ENCODE measurements at regions not wholly inside any gene's neighbourhood (a gene's known extent, or its start where the extent isn't known, plus 50 kb on each side); places are given as distances from the start of the nearest gene placed in this dataset.
A peak's percentile ranks its signal among the peaks of the same experiment; 100 is the strongest.

DNA sequence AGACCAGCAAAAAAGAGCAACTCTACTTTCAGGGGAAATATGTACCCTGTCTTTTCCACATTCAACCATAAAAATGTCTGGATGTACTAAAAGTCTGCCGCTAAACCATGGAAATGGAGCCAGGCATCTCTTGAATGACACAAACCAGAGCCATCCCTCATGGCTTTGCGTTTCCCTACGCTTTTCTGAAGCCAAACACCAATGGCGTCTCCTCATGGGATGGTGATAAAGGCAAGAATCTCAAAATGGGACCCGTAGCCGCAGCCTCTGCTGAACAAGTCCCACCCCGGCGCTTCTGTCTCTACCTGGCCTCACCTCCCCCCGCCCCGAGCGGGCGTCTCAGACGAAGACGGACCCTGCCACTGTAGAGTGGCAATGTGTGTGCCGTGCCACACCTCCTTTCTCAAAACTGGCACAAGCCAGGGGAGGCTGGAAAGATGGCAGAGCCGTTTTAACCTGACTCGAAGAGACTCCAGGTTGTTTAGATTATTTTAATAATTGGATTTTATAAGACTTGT lies 80.3 kb upstream of the AFDN start:
- TF ChIP-seq, protein P1, sequence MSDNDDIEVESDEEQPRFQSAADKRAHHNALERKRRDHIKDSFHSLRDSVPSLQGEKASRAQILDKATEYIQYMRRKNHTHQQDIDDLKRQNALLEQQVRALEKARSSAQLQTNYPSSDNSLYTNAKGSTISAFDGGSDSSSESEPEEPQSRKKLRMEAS (IDR thresholded peaks at IDR 0.05): no peak

DNA sequence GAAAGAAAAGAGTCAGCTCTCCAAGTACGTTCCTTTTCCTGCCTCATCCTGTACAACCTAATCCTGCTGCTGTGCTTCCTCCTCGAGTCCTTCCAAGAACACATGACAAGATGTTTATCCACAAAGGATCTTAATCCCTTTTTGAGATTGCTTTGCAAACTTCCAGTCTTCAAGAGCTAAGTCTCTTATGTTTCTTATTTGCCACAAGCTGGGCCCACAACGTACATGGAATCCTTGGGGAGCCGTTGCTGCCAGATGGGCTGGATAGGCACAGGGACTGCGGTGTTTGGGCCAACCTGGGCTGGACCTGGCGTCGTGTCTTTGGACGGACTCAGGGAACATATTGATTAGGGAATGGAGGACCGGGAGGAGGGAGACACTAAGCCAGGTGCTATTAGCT lies 79.7 kb upstream of the AFDN start:
- no peak for TF ChIP-seq FOXM1 (IDR thresholded peaks at IDR 0.05; ENCODE audit: borderline replicate concordance, low read depth)
- TF ChIP-seq EP300 (IDR thresholded peaks at IDR 0.05; ENCODE audit: borderline replicate concordance): no peak

DNA sequence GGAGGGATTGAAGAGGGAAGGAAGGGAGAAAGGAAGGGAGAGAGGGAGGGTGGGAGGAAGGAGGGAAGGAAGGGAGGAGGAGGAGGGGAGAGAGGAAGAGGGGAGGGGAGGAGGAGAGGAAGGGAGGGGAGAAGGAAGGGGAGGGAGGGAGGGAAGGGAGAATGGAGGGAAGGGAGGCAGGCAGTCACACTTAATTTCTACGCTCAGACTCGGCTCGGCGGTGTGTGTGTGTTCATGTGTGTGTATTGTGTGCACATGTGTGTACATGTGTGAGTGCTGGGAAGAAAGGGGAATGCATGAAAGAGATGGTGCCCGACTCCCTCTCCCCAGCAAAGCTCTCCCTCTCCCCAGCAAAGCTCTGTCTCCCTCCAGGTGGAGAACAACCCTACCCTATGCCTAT lies 79.1 kb upstream of the AFDN start:
- no peak for TF ChIP-seq FOXM1 (IDR thresholded peaks at IDR 0.05; ENCODE audit: borderline replicate concordance, low read depth)
- no peak for TF ChIP-seq CEBPB (IDR thresholded peaks at IDR 0.05)
- TF ChIP-seq EP300 (IDR thresholded peaks at IDR 0.05; ENCODE audit: borderline replicate concordance): no peak
- TF ChIP-seq RAD21 (IDR thresholded peaks at IDR 0.05; ENCODE audit: low read depth): no peak
- no peak for TF ChIP-seq YY1 (IDR thresholded peaks at IDR 0.05; ENCODE audit: low read depth)
- TF ChIP-seq, protein P1 (IDR thresholded peaks at IDR 0.05): no peak

DNA sequence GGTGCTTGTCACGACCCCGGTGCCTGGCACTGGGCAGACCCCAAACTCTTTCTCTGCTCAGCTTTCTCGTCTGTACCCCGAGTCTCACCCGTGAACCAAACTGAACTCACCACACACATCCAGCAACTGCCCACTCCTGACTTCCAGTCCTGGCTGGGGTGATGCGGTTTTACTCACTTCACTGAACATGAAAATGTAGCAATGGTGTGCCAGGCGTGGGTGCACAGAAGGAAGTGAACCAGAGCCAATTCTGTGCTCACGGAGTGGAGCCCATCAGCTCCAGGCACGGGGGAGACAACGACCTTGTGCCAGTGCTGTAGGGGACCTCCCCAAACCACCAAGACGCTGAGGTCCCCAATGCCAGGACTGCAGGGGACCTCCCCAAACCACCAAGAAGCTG lies 78.7 kb upstream of the AFDN start:
- no peak for TF ChIP-seq CEBPB (IDR thresholded peaks at IDR 0.05)

DNA sequence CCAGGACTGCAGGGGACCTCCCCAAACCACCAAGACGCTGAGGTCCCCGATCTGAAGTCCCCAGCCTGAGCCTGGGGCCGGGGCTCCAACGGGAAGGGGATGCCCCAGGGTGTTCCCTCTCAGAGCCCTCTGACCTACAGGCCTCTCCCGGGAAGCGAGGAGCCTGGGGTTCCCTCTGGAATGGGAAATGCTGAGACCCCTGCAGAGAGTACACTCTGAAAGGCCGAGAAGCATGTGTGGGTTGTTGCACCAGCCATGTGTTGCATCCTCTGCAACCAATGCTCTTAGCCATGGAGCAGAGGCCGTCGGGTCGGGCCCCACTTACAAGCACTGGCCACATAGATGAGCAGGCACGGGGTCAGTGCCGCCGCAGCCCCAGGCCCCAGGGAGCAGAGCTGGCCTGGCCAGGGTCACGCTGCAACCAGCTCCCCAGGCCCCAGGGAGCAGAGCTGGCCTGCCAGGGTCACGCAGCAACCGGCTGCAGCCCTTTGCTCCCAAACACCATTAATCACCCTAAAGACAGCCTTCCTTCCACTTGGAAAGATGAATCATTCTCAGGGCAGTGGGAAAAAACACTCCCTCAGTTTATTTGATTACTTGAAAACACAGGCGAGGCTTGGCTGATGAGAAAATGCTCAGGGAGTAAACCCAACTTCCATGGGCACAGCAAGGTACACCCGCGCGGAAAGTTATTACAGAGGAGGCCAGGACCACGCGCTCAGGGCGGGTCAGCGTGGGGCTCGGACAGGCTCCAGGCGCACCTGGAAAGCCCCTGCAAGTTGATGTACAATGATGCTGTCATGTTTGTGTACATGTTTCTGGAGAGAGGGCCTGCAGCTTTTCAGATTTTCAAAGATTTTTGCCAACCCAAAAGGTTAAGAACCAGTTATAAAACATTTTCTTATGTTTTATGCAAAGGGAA lies 78.0 kb upstream of the AFDN start:
- TF ChIP-seq EGR1 (IDR thresholded peaks at IDR 0.05): no peak

DNA sequence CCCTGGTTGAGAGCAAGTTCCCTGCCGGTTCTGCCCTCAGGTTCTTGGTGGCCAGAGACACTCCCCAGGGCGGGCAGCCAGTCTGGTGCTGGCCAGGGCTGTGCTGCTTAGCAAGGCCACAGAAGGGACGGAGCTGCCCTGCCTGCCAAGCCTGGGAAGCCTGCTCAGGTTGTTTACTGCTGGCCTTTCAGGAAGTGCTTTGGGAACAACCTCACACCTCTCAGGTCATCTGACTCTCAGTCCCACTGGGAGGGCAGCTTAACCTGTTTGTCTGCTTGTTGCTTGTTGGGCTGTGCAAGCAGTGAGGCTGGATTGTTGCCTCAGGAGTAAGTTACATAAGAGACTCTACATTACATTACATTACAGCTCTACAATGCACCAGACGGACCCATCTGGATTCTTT lies 75.8 kb upstream of the AFDN start:
- no peak for TF ChIP-seq YY1 (IDR thresholded peaks at IDR 0.05; ENCODE audit: low read depth)
- TF ChIP-seq CREB1 (IDR thresholded peaks at IDR 0.05; ENCODE audit: low read depth): no peak
- TF ChIP-seq, protein P1 (IDR thresholded peaks at IDR 0.05): peak; percentile 93
- TF ChIP-seq, protein P2, sequence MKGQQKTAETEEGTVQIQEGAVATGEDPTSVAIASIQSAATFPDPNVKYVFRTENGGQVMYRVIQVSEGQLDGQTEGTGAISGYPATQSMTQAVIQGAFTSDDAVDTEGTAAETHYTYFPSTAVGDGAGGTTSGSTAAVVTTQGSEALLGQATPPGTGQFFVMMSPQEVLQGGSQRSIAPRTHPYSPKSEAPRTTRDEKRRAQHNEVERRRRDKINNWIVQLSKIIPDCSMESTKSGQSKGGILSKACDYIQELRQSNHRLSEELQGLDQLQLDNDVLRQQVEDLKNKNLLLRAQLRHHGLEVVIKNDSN (IDR thresholded peaks at IDR 0.05): peak; percentile 90
- no peak for TF ChIP-seq TAF1 (IDR thresholded peaks at IDR 0.05; ENCODE audit: low read depth)
- TF ChIP-seq EP300 (IDR thresholded peaks at IDR 0.05; ENCODE audit: borderline replicate concordance): peak; percentile 39; the same call in 1 of the 2 replicates
- TF ChIP-seq NFIC (IDR thresholded peaks at IDR 0.05): 0 out of 2 replicates have a peak, but pooled peaks have one; percentile 47
- TF ChIP-seq RAD21 (IDR thresholded peaks at IDR 0.05; ENCODE audit: low read depth): peak; percentile 17; the same call in 1 of the 2 replicates
- peak; percentile 41; the same call in 1 of the 2 replicates for TF ChIP-seq TCF12 (IDR thresholded peaks at IDR 0.05; ENCODE audit: low read depth)
- peak; percentile 23; the same call in 1 of the 2 replicates for TF ChIP-seq TEAD4 (IDR thresholded peaks at IDR 0.05)
- TF ChIP-seq CEBPB (IDR thresholded peaks at IDR 0.05): peak; percentile 62

DNA sequence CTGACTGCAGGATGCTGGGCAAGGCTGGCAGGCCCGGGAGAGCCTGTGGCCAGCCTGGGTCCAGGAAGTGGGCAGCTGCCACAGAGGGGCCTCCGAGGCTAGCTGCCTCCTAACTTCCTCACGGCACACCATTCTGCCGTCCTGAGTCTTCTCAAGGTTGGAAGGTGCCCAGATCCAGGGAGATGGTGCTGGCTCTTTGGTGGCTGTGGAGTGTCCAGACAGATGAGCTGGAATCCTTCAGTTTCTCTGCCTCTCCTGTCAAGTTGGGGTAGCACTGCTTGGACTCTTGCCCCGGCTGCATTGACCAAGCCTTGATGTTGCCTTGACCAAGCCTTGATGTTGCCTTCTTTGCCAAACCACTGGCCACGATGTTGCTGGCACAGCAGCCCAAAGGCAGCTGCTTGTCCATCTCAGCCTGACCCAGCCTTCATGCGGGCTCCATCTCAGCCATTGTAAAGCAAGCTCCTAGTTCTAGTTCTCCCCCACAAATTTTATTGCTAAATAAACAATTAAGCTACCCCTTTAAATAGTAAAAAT lies 75.1 kb upstream of the AFDN start:
- TF ChIP-seq TCF12 (IDR thresholded peaks at IDR 0.05; ENCODE audit: low read depth) (no peak), RAD21 (IDR thresholded peaks at IDR 0.05; ENCODE audit: low read depth) (no peak), ZBTB7A (IDR thresholded peaks at IDR 0.05; ENCODE audit: low read depth) (no peak), EGR1 (IDR thresholded peaks at IDR 0.05) (no peak), NFIC (IDR thresholded peaks at IDR 0.05) (no peak), CREB1 (IDR thresholded peaks at IDR 0.05; ENCODE audit: low read depth) (no peak), TEAD4 (IDR thresholded peaks at IDR 0.05) (no peak), TAF1 (IDR thresholded peaks at IDR 0.05; ENCODE audit: low read depth) (no peak), FOXM1 (IDR thresholded peaks at IDR 0.05; ENCODE audit: borderline replicate concordance, low read depth) (no peak), CEBPB (IDR thresholded peaks at IDR 0.05) (no peak), YY1 (IDR thresholded peaks at IDR 0.05; ENCODE audit: low read depth) (no peak)
- TF ChIP-seq, protein P1 (IDR thresholded peaks at IDR 0.05): no peak
- TF ChIP-seq, protein P3, sequence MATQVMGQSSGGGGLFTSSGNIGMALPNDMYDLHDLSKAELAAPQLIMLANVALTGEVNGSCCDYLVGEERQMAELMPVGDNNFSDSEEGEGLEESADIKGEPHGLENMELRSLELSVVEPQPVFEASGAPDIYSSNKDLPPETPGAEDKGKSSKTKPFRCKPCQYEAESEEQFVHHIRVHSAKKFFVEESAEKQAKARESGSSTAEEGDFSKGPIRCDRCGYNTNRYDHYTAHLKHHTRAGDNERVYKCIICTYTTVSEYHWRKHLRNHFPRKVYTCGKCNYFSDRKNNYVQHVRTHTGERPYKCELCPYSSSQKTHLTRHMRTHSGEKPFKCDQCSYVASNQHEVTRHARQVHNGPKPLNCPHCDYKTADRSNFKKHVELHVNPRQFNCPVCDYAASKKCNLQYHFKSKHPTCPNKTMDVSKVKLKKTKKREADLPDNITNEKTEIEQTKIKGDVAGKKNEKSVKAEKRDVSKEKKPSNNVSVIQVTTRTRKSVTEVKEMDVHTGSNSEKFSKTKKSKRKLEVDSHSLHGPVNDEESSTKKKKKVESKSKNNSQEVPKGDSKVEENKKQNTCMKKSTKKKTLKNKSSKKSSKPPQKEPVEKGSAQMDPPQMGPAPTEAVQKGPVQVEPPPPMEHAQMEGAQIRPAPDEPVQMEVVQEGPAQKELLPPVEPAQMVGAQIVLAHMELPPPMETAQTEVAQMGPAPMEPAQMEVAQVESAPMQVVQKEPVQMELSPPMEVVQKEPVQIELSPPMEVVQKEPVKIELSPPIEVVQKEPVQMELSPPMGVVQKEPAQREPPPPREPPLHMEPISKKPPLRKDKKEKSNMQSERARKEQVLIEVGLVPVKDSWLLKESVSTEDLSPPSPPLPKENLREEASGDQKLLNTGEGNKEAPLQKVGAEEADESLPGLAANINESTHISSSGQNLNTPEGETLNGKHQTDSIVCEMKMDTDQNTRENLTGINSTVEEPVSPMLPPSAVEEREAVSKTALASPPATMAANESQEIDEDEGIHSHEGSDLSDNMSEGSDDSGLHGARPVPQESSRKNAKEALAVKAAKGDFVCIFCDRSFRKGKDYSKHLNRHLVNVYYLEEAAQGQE (IDR thresholded peaks at IDR 0.05; ENCODE audit: low read depth): no peak
- TF ChIP-seq, protein P2 (IDR thresholded peaks at IDR 0.05): no peak
